SK-MEL-5 (cell line): ENCODE measurements at regions not wholly inside any gene's neighbourhood (a gene's known extent, or its start where the extent isn't known, plus 50 kb on each side); places are given as distances from the start of the nearest gene placed in this dataset.

Source experiments
- DNase-seq: peaks from one replicate; pipeline ENCODE4 v3.0.0-alpha.2; 2016; ENCODE audit warnings: low read depth, low spot score
- in situ Hi-C: cut with HindIII; loops from 2 replicates; pipeline ENCODE4 v1.10.0; 2016; ENCODE audit warnings: low sequenced_read_pairs, high pct_unique_total_duplicates, low pct_unique_long_range_greater_than_20kb

DNA sequence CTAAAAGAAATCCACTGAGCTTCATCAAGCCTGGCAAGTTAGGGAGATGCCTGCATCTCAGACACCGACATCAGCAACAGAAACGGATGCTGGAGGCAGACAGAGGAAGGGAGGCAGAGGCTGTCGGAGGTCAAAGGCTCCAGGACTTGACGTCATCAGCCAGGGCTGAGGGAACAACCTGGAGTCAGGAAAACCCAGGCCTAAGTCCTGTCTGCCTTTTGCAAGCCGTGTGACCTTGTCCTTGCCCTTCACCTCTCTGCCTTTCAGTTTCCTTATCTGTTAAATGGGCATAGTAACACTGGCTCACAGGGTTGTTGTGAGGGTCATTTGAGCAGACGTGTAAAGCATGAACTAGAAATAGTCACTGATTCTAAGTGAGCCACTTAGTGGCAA is 194.2 kb downstream of the BCL11B start:
- DNase-seq: no peak
- in situ Hi-C loops: no loop called here

DNA sequence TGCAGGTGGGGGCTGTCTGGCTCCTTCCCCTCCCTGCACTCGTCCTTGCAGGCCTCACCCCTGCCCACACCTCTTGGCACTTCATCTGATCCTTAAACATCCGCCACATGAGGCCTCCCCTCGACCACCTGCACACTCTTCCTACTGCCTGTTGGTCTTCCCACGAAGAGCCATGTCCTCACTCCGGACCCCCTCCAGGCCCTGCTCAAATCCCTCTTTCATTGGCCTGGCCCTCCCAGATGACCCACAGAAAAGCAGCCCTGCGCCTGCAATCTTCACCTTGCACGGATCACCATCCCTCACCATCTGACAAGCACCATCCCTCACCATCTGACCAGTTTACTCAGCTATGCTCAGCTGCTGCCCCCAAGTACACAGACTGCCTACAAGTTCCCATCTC is 193.6 kb downstream of the BCL11B start:
- in situ Hi-C loops: no loop called here
- DNase-seq: no peak

DNA sequence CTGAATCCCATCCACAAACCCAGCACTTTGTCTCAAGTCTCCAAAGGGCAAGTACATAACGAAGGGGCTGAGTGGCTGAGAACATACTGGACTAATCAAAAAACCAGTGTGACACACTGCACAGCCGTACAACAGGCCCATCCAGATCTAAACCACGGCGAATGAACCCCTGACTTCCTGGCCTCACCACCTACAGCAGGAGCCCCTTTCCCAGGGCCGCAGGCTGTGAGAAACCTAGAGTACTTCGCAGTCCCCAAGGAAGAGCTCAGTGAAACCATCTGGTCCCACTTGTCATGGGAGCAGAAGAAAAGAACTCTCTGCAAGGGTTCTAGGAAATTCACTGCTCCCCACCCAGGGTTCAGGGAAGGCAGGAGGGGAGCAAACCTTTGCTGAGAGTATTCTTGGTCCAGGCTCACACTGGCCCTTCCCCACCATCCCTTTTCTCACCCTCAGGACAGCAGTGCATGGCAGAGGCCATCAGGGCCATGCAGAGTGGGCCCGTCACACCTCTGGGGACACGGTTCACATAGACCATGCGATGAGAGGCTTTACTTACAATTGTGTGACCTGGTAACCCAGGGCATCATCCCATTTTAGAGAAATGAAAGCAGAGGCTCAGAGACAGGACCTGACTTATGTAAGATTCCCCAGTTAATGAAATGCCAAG is 192.8 kb downstream of the BCL11B start:
- in situ Hi-C loops: no loop called here
- no peak for DNase-seq

DNA sequence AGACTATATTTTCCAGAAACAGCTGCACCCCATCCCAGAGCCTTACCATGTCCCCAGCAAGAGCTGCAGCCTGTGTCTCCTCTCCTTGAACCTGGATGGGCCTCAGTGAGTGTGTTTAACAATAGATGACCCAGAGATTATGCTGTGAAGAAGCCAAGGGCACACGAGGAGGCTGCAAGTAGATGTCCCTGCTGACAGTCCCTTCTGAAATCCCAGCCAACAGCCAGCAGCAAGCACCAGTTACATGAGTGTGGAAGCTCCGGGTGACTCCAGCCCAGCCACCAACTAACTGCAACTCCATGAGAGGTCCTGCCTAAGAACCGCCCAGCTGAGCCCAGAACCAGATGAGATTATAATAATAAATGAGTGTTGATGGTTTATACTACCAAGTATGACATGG is 191.7 kb downstream of the BCL11B start:
- no peak for DNase-seq
- in situ Hi-C loops: no loop called here

DNA sequence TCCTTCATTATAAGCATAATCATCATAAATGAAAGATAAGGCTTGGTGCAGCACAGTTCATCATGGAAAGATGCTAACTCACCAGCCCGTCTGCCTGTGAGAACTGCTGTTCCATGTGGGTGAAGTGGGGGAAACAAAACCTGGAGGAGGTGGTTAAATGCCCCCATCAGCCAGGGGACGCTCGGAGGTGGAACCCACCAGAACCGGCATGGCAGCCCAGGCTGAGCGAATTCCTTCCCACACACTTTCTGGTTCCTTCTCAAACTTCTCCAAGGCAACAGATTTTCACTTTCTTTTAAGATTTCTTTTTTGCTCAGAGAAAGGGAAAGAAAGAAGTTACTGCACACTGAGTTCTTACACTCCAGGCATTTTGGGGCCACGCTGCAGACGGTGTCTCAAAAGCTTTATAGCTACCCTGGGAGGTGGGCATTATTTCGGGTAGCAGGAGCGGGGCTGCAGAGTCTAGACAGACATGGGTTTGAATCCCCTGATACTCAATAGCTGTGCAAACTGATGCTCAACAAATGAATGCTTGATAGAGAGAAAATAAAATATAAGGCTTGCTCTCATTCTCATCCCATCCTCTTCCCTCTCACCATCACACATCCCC is 190.7 kb downstream of the BCL11B start:
- in situ Hi-C loops: no loop called here
- no peak for DNase-seq

DNA sequence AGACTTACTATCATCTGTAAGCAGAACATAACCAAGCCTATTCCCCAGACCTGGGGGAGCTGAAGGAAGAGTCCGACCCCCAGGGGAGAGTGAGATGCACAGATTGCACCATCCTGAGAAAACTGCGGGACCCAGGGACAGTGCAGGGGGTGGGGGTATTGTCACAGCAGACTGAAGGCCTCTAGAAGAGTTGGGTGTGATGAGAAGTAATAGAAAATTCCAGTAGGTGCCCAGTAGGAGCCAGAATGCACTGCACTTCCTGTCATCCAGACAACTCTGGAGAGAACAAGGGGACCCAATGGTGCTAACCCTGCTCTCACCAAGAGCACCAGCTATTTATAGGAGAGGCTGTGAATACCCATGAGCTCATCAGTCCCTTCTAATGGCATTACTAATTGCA is 190.1 kb downstream of the BCL11B start:
- in situ Hi-C loops: no loop called here
- DNase-seq: no peak

DNA sequence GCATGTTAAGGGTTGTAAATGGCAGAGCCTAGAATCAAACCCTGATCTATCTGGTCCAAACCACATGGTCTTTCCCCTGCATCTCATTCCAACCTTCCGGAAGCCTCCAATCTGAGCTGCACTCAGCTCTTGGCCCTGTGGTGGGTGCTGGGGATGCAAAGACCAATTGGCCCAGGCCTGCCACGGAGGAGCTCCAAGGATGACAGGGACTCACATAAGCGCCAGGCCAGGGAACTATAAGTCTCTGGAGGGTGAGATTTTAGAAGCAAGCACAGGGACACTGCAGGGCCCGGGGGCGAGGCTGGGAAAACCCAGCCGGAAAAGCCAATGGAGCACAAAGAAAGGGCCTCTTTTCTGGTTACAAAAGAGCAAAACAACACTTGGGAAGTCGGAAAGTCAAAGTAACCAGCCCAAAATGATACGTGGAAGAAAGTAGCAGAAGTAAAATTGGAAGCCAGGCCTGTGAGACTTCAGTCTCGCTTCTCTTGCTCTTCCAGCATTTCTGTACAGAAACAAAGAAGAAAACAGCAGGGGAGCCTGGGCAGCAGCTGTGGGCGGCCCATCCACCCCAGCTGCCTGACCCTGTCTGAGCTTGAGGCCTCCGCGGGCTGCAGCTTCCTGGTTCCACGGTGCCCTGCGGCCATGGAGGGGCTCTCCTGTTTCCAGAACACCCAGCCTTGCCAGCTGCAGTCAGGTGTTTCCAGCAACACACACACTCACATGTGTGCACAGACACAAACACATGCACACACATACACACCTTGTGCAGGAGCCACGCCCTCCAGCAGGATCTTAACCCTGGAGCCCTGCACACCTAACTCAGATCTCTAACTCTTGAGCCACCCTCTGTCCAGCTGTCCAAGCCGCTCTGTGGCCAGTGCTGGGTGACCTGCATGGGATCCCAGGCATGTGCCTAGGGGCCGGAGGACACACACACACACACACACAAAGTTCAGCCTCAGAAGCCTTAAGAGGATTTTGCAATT is 178.2 kb downstream of the BCL11B start:
- in situ Hi-C loops: no loop called here
- no peak for DNase-seq

DNA sequence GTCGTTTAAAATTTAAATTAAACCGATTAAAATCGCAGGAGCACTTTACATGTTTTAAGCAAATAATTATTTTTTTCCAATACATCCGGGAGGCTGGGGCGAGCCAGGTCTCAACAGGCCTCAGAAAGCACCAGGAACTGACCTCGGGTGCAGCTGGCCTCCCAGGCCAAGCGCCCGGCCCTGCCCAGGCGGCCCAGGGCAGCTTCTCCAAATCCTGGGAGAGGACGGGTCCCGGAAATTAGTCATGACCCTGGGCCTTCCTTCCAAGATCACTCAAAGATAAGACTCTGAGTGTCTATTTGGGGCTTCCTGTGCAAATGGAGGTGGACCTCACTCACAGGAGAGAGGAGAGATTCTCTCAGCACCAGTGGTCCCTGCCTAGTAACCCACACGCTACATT is 177.1 kb downstream of the BCL11B start:
- DNase-seq: no peak
- in situ Hi-C loops: no loop called here

DNA sequence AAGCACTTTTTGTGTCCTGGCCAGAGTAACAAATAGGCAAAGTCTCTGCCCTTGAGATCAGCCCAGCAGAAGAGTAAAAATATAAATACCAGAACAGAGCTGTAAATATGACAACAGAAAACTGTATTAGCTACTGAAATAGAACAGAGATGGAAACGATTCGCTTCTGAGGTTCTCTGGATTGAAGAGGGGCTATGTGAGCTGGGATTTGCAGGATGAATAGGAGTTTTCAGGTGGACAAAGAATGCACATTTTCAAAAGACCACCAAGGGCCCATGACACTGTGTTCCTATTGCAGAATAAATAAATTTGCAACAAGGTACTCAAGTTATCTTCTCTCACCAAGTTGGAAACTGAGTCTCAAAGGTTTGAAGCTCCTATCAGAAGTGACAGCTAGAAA is 176.6 kb downstream of the BCL11B start:
- in situ Hi-C loops: no loop called here
- DNase-seq: no peak

DNA sequence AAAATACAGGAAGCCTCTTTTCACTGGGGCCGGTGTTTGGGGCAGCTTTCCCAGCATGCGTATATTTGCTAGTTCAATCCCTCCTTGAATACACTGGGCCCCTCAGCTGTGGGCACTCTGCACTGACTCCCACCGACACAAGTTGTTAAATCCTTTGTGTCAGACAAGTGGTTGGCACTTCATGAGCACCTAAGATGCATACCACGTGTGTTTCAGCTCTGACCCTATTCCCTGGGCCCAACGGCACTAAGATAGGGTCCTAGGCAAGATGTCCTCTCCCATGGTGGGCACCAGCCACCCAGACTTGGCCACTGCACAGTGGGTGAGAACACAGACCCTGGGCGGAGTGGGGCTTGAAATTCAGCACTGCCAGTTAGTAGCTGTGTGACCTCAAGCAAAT is 173.8 kb downstream of the BCL11B start:
- in situ Hi-C loops: no loop called here
- no peak for DNase-seq

DNA sequence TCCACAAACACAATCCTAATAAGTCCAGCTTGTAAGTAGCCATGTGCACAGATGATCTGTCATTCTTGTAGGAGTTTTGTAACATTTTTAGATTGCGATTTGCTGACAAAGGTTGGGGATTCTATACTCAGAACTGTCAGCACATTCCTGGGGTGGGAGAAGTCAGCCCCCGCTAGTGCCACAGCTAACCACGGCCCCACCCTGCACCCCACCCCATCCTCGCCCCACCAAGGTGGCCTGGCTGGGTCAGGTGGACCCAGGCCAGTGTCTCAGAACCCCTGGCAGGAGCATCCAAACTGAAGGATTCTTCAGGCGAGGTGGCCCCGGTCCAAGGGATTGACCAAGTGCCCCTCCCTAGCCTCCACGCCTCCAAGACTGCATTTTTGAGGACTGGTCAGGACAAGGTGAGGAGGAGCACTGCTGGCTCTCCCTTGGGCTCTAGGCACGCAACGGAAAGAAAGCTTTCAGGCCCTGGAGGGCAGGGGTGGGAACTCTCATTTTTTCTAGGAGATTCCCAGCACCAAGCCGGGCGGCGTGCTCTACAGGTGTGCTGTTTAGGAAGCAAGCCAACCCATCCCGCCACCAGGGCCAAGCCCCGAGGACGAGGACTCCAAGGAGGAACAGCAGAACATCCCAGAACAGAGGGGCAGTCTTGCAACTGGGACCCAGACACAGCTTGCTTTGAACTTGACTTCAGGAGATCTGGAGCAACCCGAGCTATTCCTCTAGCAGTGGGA is 172.8 kb downstream of the BCL11B start:
- in situ Hi-C loops: no loop called here
- no peak for DNase-seq

DNA sequence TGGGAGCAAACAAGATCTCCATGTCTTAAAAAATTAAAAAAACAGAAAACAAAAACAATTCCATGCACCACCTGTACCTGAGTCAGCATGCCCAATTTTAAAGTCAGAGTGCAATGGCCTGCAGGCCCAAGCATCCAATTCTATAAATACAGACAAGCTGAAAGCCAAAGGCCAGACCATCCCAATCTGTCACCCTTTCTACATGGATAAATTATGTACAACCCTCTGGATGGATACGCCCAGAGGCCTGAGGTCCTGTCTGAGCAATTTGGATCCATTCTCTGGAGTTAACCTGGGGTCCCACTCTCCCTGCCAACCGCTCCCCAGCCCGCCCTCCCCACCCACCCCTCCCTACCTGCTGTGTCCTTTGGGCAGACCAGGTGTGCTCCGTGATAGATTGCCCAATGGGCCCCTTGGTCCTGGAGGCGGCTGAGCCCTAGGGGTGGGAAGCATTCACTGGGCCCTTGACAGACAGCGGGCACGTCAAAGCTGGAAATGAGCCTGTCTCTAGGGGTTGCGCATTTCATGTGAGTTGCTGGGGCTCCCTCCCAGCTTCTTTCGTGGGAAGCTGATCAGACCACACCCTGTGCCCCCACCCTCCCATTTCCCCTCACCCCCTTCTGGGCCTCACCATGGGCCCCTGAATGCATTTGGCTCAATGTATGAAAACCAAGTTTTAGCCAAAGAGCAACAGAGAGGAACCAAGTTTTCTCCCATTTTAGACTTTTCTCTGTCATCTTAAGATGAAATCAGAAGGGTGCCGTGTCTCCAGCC is 171.3 kb downstream of the BCL11B start:
- DNase-seq: no peak
- in situ Hi-C loops: no loop called here

DNA sequence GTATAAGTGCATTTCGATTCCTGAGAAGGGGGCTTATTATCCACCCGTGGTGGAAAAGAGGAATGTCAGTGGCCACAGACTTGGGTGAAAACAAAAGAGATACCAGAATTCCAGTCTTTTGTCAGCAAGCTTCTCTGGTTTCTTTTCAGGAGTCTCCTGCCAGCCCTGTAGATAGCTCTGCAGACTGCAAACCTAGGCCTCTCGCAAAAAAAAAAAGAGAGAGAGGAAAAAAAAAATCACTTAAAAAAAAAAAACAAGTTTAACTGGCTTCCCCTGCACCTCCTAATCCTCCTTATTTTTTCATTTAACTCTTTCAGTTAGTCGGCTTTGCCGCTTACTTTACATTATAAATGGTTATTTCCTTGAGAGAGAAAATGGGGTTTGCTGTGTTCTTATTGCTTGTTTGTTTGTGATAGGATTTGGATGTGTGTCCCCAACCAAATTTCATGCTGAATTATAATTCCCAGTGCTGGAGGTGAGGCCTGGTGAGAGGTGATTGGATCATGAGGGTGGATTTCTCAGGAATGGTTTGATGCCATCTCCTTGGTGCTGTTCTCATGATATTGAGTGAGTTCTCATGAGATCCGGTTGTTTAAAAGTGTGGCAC is 170.0 kb downstream of the BCL11B start:
- no peak for DNase-seq
- in situ Hi-C loops: no loop called here

DNA sequence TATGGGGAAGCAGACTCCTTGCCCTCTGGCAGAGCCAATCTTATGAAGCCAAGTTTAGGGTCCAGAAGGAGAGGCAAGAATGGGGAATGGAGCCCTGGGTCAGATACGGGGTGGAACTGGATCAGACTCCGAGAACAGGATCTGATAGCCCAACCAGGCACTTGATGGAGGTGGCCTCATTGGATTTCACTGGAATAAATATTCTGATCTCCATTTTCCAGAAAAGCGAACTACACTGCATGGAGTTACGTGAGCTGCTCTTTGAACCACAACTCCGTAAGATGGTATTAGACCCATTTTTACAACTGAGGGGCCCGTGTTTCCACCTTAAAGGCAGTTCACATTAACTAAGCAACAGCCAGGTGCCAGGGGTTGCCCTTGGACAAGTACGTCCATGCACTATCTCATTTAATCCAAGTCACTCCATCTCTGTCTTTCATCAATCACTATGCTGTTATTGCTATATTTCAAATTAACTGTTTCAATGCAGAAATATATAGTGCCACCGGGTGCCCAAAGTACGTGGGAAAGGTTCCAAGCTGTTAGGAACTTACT is 155.2 kb downstream of the BCL11B start:
- DNase-seq: no peak
- in situ Hi-C loops: no loop called here

DNA sequence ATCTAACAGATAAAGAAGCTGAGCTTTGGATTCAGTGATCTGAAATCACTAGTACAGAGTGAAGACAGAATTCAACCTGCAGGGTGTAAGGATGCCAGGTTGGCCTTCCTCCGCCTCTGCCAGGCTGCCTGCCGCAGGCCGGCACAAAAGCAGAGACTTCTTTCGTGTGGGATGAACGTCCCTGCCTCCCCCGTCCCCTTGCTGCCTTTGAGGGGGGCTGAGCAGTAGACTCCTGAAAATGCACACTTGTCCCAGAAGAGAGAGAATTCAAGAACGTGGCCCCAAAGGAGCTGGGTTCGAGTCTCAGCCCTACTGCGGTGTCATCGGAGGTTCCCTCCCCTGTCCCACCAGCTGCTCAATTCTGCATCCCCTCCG is 154.3 kb downstream of the BCL11B start:
- in situ Hi-C loops: no loop called here
- DNase-seq: no peak

DNA sequence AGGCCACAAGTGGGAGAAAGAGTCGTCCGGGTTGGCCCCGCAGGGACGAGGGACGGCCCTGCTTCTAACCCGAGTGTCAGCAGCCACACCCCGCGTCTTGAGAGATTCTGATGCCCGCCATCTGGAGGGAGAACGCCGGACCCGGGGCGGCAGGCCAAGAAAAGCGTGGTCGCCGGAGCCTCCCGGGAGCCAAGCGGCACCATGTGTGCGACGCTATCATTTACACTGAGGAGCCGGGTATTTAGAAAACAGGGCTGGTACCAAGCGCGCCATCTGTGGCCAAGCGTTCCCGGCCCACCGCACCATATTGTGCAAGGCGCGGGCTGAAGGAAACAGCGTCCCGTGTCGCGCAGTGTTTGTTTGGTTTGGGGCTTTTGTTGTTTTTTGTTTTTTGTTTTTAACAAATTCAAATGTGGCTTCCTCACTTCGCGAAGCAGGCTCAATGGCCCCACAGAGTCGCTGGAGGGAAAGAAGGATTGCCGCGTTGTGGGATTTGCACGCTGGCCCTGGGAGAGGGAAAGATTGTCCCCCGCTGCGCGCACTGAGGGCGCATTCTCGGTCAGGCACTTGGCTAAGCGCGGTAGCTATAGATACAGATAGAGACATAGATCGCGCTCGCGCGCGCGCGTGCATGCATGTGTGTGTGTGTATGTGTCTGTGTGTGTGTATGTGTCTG is 153.8 kb downstream of the BCL11B start:
- in situ Hi-C loops: no loop called here
- no peak for DNase-seq
